Left colon (tissue), 2 donors: ENCODE measurements at regions not wholly inside any gene's neighbourhood (a gene's known extent, or its start where the extent isn't known, plus 50 kb on each side); places are given as distances from the start of the nearest gene placed in this dataset.

Experiments
- ATAC-seq: fragments of 200-7000 bp; cut with Tn5 transposase; one replicate; pipeline ENCODE4 v1.9.1; 2020; ENCODE audit warnings: mild to moderate bottlenecking, moderate library complexity
- DNase-seq, 2 donors: peaks; one replicate each; pipeline ENCODE4 v3.0.0-alpha.2; 2020
- intact Hi-C, 2 donors: fragments of 100-400 bp; cut with DNase I in 1 of 2; cut with micrococcal nuclease in 1 of 2; formaldehyde crosslinking; loops; one replicate each; pipeline versions ENCODE4 v1.11.2 to v1.14.0; 2022; cut with DNase I, micrococcal nuclease
- donor health status: DM: no; HTN: no; CAD: no.
- donor health status: DM: yes; HTN: yes; CAD: no.

DNA sequence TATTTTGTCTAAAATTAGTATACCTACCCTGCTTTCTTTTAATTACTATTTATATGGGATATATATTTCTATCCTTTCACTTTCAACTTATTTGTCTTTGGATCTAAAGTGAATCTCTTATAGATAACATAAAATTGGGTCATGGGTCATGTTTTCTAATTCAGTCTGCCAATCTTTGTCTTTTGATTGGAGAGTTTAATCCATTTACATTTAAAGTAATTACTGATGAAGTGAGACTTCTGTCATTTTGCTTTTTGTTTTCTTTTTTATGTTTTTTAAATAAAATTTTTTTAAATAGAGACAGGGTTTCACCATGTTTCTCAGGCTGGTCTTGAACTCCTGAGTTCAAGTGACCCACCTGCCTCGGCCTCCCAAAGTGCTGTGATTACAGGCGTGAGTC lies 50.5 kb upstream of the PRDM1 start:
- DNase-seq (no peak), ATAC-seq (no peak)
- intact Hi-C loops, result no loop called here

- DNase-seq (no peak), ATAC-seq (no peak)
- intact Hi-C loops, result no loop called here
These were observed 52.3 kb upstream of the PRDM1 start for GRCh38 chr6:106033806-106034205.

DNA sequence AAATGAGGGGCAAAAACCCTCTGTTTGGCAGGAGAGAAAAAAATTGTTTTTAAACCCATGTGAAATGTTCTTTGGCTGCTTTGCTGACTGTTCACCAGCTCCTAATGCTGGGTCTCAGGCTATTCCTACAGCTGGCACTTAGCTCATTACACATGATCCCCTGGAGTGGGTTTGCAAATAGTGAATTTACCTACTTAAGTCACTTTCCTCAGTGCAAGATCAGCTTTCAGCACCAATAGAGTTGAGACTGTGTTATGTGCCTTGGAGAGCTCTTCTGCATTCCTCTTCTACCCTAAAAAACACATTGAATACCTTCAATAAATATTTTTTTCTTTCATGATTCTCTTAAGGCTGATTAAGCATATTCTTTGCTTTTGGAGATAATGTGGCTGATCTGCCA lies 58.4 kb upstream of the PRDM1 start:
- DNase-seq (no peak), ATAC-seq (no peak)
- intact Hi-C loops, result no loop called here

GRCh38 chr6:106026748-106027715 lies 59.1 kb upstream of the PRDM1 start:
- no peak for DNase-seq
- ATAC-seq, result no peak
- intact Hi-C loops, result no loop called here

- no peak for ATAC-seq
- intact Hi-C loops, result no loop called here
- DNase-seq, result no peak
These were observed 60.5 kb upstream of the PRDM1 start for GRCh38 chr6:106025655-106026054.

DNA sequence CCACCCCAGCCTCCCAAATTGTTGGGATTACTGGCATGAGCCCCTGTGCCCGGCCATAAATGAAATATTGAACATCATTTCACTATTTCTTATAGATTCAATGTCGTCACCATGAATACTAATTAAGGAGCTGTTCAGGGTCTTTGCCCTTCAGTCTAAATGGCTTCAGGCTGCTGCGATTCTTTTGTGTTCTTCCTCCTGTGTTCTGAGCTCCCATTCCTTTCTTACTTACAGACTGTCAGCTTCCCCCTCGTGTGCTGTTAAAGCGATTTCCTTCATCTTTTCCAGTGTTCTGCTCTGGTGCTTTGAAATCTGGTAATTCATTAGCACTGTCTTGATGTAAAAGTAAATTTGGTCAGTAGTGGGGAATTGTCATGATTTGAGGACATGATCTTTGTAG lies 63.3 kb upstream of the PRDM1 start:
- DNase-seq, result no peak
- intact Hi-C loops, result no loop called here
- ATAC-seq, result no peak

- ATAC-seq (no peak), DNase-seq (no peak)
- intact Hi-C loops, result no loop called here
These were observed 68.7 kb upstream of the PRDM1 start for GRCh38 chr6:106017454-106017853.

DNA sequence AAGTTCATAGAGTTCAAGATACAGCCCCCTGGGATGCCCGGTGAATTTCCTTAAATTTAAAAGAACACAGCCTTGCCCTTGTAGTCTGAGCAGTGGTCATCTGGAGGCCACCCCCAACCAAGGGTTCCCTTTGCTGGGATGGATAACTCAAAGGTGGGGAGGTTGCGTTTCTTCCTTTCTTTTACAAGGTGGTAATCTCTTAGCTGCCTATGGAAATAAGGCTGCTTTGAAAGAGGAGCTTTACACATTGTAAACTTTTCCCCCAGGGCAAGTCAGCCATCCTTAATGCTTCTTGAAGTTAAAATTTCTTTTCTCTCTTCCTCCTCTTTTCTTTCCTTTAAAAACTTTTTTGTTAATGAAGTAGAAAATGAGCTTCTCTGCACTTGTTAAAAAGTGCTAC lies 71.2 kb upstream of the PRDM1 start:
- no peak for DNase-seq
- intact Hi-C loops, result no loop called here
- ATAC-seq, result no peak

- no peak for DNase-seq
- ATAC-seq, result no peak
- intact Hi-C loops, result no loop called here
These were observed 74.7 kb upstream of the PRDM1 start for GRCh38 chr6:106011476-106011875.

DNA sequence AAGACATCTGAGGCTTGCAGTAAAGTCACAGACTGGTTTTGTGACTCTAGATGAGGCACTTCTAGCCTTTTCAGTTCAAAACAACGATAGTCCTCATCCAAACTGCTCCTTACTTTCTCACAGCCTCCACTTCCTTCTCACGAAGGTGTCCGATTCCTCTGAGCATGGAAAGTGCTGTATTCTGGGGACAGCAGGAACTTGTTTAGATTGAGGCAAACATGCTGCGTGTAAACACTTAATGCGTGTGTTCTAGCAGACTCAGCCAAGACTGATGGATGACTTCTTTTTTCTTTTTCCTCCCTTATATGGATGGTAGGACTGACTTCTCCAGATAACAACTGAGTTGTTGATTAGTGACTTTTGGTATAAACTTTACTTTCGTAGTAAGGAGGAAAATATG lies 80.2 kb upstream of the PRDM1 start:
- intact Hi-C loops, result no loop called here

GRCh38 chr6:106005013-106005412 lies 81.1 kb upstream of the PRDM1 start:
- intact Hi-C loops, result no loop called here
- DNase-seq (no peak), ATAC-seq (no peak)

More for the DNA sequence above, 80.2 kb upstream of the PRDM1 start:
- ATAC-seq (no peak), DNase-seq (no peak)

DNA sequence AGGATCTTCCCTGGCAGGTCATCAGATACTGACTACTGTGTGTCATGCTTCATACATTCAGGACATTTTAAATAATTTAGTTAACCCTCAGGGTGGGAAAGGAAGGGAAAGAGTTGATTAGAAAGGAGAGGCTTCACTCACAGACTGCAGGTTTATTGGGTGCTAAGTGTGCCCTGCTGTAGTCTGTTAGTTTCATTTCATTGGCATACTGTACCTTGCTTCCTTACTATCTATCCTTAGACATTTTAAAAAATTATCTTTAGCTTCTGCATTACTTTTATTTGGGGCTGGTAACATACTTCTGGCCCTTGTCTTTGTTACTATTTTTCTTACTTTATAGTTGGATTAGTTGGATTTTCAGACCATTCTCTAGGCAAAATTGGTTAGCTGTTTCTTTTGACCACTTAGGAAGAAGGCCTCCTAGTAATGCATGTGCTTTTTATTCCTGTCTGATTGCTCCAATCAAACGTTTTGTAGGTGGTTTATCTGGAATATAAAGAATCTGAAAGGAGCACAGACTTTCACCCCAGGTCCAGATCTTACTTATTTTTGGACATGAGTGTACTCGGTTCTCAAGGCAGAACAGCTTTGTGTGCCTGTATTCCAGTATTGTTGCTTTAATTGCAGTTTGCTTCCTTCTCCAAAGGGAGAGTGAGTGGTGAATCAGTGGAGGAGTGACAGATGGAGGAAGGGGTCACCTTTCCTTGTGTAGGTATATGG lies 82.7 kb upstream of the PRDM1 start:
- intact Hi-C loops, result no loop called here
- no peak for DNase-seq
- no peak for ATAC-seq

- no peak for ATAC-seq
- no peak for DNase-seq
- intact Hi-C loops, result no loop called here
These were observed 84.1 kb upstream of the PRDM1 start for GRCh38 chr6:106002005-106002404.

DNA sequence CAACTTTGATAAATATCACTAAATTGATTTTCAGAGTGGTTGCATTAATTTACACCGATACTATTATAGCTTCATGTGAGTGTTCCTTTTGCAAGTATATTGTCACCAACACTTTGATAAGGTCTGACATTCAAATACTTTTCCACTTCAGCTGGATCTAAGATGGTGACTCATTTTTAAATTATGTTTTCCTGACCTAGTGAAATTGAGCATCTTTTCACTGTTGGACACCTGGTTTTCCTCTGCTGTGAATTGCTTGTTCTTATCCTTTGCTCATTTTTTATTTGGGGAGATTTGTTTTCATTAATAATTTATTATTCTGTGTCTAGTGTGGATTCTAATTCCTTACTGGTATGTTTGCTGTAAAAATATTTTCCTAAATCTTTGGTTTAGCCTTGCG lies 85.2 kb upstream of the PRDM1 start:
- ATAC-seq (no peak), DNase-seq (no peak)
- intact Hi-C loops, result no loop called here

- no peak for DNase-seq
- intact Hi-C loops, result loop anchor here in 1 of 2 donors (10.0 kb wide), 1 partner anchor 87 kb away; the partner anchor contains the start of gene PRDM1
- no peak for ATAC-seq
These were observed 88.7 kb upstream of the PRDM1 start for GRCh38 chr6:105997482-105997881.

GRCh38 chr6:105995391-105995865 lies 90.7 kb upstream of the PRDM1 start:
- no peak for ATAC-seq
- intact Hi-C loops, result loop anchor here in 1 of 2 donors (10.0 kb wide), 1 partner anchor 89 kb away; the partner anchor contains the start of gene PRDM1
- no peak for DNase-seq

- intact Hi-C loops, result loop anchor here in 1 of 2 donors (10.0 kb wide), 1 partner anchor 90 kb away; the partner anchor contains the start of gene PRDM1
- ATAC-seq, result peak; percentile 19
- DNase-seq, result peak; percentile 53 to 68
These were observed 91.3 kb upstream of the PRDM1 start for GRCh38 chr6:105994591-105995390.

GRCh38 chr6:105994118-105994590 lies 92.0 kb upstream of the PRDM1 start:
- intact Hi-C loops, result loop anchor here in 1 of 2 donors (10.0 kb wide), 1 partner anchor 91 kb away; the partner anchor contains the start of gene PRDM1
- ATAC-seq, result no peak
- DNase-seq, result peak in 1 of 2 donors; percentile 41
